Calu3 (cell line): ENCODE measurements at regions not wholly inside any gene's neighbourhood (a gene's known extent, or its start where the extent isn't known, plus 50 kb on each side); places are given as distances from the start of the nearest gene placed in this dataset.

Experiments
- BruUV-seq: library from RNA; stranded (reverse); fragments of 400-500 nt; replicated peaks from 2 replicates; lab custom pipeline; 2021; lab: Mats Ljungman, UMichigan
- CTCF ChIA-PET: fragments of 300-600 bp; sonication (Branson Sonifier 250); formaldehyde crosslinking; loops from one replicate; lab custom pipeline; 2022; ENCODE audit warnings: antibody characterized with exemption; lab: Charles Lee
- DNase-seq: peaks from one replicate; pipeline ENCODE4 v3.0.0; 2022
- H3K27ac Mint-ChIP-seq: one replicate; pipeline ENCODE4 v1.8.0; 2022; ENCODE audit warnings: mixed read lengths; ENCODE audit not compliant: unreplicated experiment
- H3K27me3 Mint-ChIP-seq: one replicate; pipeline ENCODE4 v1.8.0; 2022; ENCODE audit warnings: mixed read lengths; ENCODE audit not compliant: unreplicated experiment
- H3K36me3 Mint-ChIP-seq: one replicate; pipeline ENCODE4 v1.8.0; 2022; ENCODE audit warnings: mild to moderate bottlenecking, moderate library complexity, mixed read lengths; ENCODE audit not compliant: insufficient read depth, unreplicated experiment
- H3K4me1 Mint-ChIP-seq: one replicate; pipeline ENCODE4 v1.8.0; 2022; ENCODE audit warnings: mild to moderate bottlenecking, low read depth, mixed read lengths; ENCODE audit not compliant: unreplicated experiment
- H3K4me3 Mint-ChIP-seq: one replicate; pipeline ENCODE4 v1.8.0; 2022; ENCODE audit warnings: mild to moderate bottlenecking, low read depth, moderate library complexity, mixed read lengths; ENCODE audit not compliant: unreplicated experiment
- H3K9me3 Mint-ChIP-seq: one replicate; pipeline ENCODE4 v1.8.0; 2022; ENCODE audit warnings: low read depth, mixed read lengths; ENCODE audit not compliant: unreplicated experiment
- intact Hi-C: fragments of 100-400 bp; cut with micrococcal nuclease; formaldehyde crosslinking; loops from one replicate; pipeline ENCODE4 v1.10.0; 2022; ENCODE audit not compliant: unreplicated experiment
- TF ChIP-seq, protein P1 (sequence below): fragments of 200-600 bp; IDR thresholded peaks from one replicate; pipeline ENCODE4 v1.8.0; 2022; ENCODE audit warnings: antibody characterized with exemption; ENCODE audit not compliant: unreplicated experiment

DNA sequence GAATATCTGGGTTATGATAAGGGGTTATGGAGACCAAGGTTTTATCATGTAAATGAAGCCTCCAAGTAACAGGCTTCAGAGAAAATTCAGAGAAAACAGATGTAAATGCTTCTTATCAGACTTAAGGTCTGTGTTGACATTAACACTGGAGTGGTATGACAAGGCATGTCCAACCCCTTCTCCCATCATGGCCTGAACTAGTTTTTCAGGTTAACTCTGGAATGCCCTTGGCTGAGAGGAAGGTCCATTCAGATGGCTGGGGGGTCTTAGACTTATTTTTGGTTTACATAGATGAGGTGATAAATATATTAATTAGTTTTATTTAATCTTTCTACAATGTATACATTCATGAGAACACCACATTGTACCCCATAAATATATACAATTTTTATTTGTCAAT, 399.6 kb downstream of the TBX15 start:
- H3K27ac Mint-ChIP-seq, result no peak overlapping the region
- intact Hi-C loops, result no loop called here
- no TSS peak for BruUV-seq
- H3K9me3 Mint-ChIP-seq, result peaks cover 4% of the 10 kb centered on the region
- H3K36me3 Mint-ChIP-seq, result no peaks in the 10 kb centered on the region
- no peak for DNase-seq
- H3K4me3 Mint-ChIP-seq, result no peak overlapping the region
- CTCF ChIA-PET, result no interaction called here
- TF ChIP-seq, protein P1, sequence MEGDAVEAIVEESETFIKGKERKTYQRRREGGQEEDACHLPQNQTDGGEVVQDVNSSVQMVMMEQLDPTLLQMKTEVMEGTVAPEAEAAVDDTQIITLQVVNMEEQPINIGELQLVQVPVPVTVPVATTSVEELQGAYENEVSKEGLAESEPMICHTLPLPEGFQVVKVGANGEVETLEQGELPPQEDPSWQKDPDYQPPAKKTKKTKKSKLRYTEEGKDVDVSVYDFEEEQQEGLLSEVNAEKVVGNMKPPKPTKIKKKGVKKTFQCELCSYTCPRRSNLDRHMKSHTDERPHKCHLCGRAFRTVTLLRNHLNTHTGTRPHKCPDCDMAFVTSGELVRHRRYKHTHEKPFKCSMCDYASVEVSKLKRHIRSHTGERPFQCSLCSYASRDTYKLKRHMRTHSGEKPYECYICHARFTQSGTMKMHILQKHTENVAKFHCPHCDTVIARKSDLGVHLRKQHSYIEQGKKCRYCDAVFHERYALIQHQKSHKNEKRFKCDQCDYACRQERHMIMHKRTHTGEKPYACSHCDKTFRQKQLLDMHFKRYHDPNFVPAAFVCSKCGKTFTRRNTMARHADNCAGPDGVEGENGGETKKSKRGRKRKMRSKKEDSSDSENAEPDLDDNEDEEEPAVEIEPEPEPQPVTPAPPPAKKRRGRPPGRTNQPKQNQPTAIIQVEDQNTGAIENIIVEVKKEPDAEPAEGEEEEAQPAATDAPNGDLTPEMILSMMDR, result no peak
- H3K27me3 Mint-ChIP-seq, result no peaks in the 10 kb centered on the region
- H3K4me1 Mint-ChIP-seq, result no peaks in the 10 kb centered on the region

DNA sequence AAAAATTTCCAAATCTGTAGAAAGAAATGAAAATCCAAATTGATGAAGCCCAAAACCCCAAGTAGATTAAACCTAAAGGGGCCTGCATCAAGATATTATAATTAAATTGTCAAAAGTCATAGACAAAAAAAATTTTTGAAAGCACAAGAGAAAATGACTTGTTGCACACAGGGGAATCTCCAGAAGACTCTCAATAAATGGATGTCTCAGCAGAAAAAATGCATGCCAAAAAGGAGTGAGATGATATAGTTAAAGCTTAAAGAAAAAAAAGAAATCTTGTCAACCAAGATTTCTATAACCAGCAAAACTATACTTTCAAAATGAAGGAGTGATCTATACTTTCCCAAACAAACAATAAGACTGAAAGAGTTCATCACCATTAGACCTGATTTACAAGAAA, 393.2 kb upstream of the SPAG17 start:
- CTCF ChIA-PET, result no interaction called here
- no TSS peak for BruUV-seq
- Mint-ChIP-seq H3K4me3 (no peak overlapping the region), H3K27ac (no peak overlapping the region), H3K36me3 (no peaks in the 10 kb centered on the region), H3K27me3 (no peaks in the 10 kb centered on the region), H3K4me1 (no peaks in the 10 kb centered on the region), H3K9me3 (peaks cover 6% of the 10 kb centered on the region)
- intact Hi-C loops, result no loop called here
- no peak for DNase-seq
- TF ChIP-seq, protein P1, result no peak

DNA sequence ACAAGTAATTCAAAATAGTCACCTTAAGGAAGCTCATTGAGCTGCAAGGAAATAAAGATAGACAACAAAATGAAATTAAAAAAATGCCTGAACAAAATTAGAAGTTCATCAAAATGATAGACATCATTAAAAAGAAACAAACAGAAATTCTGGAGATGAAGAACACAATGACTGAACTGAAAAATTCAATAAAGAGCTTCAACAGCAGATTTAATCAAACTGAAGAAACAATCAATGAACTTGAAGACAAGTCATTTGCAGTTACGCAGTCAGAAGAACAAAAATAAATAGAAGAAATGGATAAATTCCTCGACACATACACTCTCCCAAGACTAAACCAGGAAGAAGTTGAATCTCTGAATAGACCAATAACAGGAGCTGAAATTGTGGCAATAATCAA, 390.0 kb upstream of the SPAG17 start:
- Mint-ChIP-seq H3K9me3 (peaks cover 5% of the 10 kb centered on the region), H3K4me1 (no peaks in the 10 kb centered on the region), H3K27me3 (no peaks in the 10 kb centered on the region), H3K27ac (no peak overlapping the region), H3K4me3 (no peak overlapping the region), H3K36me3 (no peaks in the 10 kb centered on the region)
- DNase-seq, result no peak
- BruUV-seq, result no TSS peak
- CTCF ChIA-PET, result no interaction called here
- intact Hi-C loops, result no loop called here
- TF ChIP-seq, protein P1, result no peak

- Mint-ChIP-seq H3K4me1 (no peaks in the 10 kb centered on the region), H3K9me3 (no peaks in the 10 kb centered on the region), H3K27me3 (no peaks in the 10 kb centered on the region), H3K4me3 (no peak overlapping the region), H3K36me3 (peaks cover 5% of the 10 kb centered on the region), H3K27ac (no peak overlapping the region)
- TF ChIP-seq, protein P1, result no peak
- no peak for DNase-seq
- intact Hi-C loops, result no loop called here
- no TSS peak for BruUV-seq
- CTCF ChIA-PET, result no interaction called here
Measured at GRCh38 chr1:118564961-118565703, 380.1 kb upstream of the SPAG17 start.
